Spleen (tissue), 7 donors: ENCODE measurements at regions not wholly inside any gene's neighbourhood (a gene's known extent, or its start where the extent isn't known, plus 50 kb on each side); places are given as distances from the start of the nearest gene placed in this dataset.

Experiments used
- POLR2A ChIP-seq, 3 donors: fragments of 450-650 bp; IDR thresholded peaks; one replicate each; pipeline ENCODE4 v1.5.1; 2017; ENCODE audit warnings: antibody characterized with exemption in 3 of 3, mild to moderate bottlenecking in 1 of 3
- POLR2AphosphoS5 ChIP-seq, 3 donors: sonication (generic); formaldehyde crosslinking; IDR thresholded peaks; one replicate each; pipeline ENCODE4 v1.5.1; 2017; ENCODE audit warnings: antibody characterized with exemption in 3 of 3
- TF ChIP-seq, protein P1 (sequence below), 11 experiments: fragments of 200-600 bp in 7 of 11; fragments of 450-650 bp in 4 of 11; sonication (generic) in 4 of 11; IDR thresholded peaks in 8 of 11; conservative IDR thresholded peaks in 3 of 11; 1 replicate in 7 of 11; 2 replicates in 4 of 11; pipeline versions ENCODE4 v1.4.0 to v1.8.0; 2016 to 2021; ENCODE audit warnings: antibody characterized with exemption in 11 of 11, inconsistent platforms in 4 of 11, mild to moderate bottlenecking in 1 of 11
- donor health status: DM: no; HTN: no; CAD: no; lungs with moderate emphysema.
- donor health status: DM: no; HTN: no; CAD: no.
- donor health status: DM: no; HTN: no; CAD: no.

DNA sequence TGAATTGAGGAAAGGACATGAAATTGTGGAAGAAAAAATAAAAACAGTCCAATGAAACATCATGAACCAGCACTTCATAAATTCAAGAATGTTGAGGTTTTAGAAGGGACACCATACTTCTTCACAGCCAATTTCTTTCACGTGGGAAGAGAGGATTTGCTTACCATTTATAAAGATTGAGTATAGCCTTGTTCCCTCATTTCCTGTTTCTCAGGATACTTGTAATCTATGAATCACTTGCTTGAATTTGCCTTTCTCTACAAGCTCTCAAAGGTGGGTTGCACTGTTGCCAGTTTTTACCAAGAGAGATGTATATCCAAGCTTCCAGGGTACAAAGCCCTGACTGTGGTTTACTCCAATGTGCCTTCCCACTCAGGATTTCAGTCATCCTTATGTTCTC, 116.1 kb downstream of the DUSP6 start:
- TF ChIP-seq, protein P1, sequence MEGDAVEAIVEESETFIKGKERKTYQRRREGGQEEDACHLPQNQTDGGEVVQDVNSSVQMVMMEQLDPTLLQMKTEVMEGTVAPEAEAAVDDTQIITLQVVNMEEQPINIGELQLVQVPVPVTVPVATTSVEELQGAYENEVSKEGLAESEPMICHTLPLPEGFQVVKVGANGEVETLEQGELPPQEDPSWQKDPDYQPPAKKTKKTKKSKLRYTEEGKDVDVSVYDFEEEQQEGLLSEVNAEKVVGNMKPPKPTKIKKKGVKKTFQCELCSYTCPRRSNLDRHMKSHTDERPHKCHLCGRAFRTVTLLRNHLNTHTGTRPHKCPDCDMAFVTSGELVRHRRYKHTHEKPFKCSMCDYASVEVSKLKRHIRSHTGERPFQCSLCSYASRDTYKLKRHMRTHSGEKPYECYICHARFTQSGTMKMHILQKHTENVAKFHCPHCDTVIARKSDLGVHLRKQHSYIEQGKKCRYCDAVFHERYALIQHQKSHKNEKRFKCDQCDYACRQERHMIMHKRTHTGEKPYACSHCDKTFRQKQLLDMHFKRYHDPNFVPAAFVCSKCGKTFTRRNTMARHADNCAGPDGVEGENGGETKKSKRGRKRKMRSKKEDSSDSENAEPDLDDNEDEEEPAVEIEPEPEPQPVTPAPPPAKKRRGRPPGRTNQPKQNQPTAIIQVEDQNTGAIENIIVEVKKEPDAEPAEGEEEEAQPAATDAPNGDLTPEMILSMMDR (IDR thresholded peaks at IDR 0.05 in 8 of 11, conservative IDR thresholded peaks at IDR 0.05 in 3 of 11): no peak
- TF ChIP-seq POLR2AphosphoS5 (IDR thresholded peaks at IDR 0.05) (no peak), POLR2A (IDR thresholded peaks at IDR 0.05) (no peak)
